UCSD-AML1 (cell line): ENCODE measurements at regions not wholly inside any gene's neighbourhood (a gene's known extent, or its start where the extent isn't known, plus 50 kb on each side); places are given as distances from the start of the nearest gene placed in this dataset.

Experiments used
- DNase-seq: peaks from one replicate; lab custom pipeline; 2025; ENCODE audit not compliant: unreplicated experiment; lab: John Stamatoyannopoulos, UW

GRCh38 chr4:96755569-96756484 lies 915.9 kb downstream of the PDHA2 start:
- no peak for DNase-seq

GRCh38 chr4:96756584-96756983 lies 916.7 kb downstream of the PDHA2 start:
- no peak for DNase-seq

- DNase-seq: no peak
Measured at GRCh38 chr4:96763546-96763945, 923.7 kb downstream of the PDHA2 start.

GRCh38 chr4:96766359-96766758 lies 926.5 kb downstream of the PDHA2 start:
- DNase-seq: no peak

- DNase-seq: no peak
Measured at GRCh38 chr4:96767815-96768480, 928.1 kb downstream of the PDHA2 start.

GRCh38 chr4:96775501-96775900 lies 935.6 kb downstream of the PDHA2 start:
- no peak for DNase-seq

- no peak for DNase-seq
Measured at GRCh38 chr4:96776920-96777527, 937.1 kb downstream of the PDHA2 start.

- no peak for DNase-seq
Measured at GRCh38 chr4:96784336-96784735, 944.4 kb downstream of the PDHA2 start.

- no peak for DNase-seq
Measured at GRCh38 chr4:96786306-96786705, 946.4 kb downstream of the PDHA2 start.

- no peak for DNase-seq
Measured at GRCh38 chr4:96787766-96788165, 947.9 kb downstream of the PDHA2 start.

GRCh38 chr4:96809563-96809962 lies 969.7 kb downstream of the PDHA2 start:
- no peak for DNase-seq

GRCh38 chr4:96827086-96827485 lies 987.2 kb downstream of the PDHA2 start:
- DNase-seq: no peak

GRCh38 chr4:96833831-96834230 lies 993.9 kb downstream of the PDHA2 start:
- DNase-seq: no peak

- no peak for DNase-seq
Measured at GRCh38 chr4:96835991-96836390, 996.1 kb downstream of the PDHA2 start.

GRCh38 chr4:96839441-96839840 lies 999.5 kb downstream of the PDHA2 start:
- DNase-seq: no peak

GRCh38 chr4:96841801-96842200 lies 1001.9 kb downstream of the PDHA2 start:
- DNase-seq: no peak

- no peak for DNase-seq
Measured at GRCh38 chr4:96844858-96845490, 1005.1 kb downstream of the PDHA2 start.

- DNase-seq: no peak
Measured at GRCh38 chr4:96845819-96846218, 1005.9 kb downstream of the PDHA2 start.

GRCh38 chr4:96874657-96875056 lies 1034.8 kb downstream of the PDHA2 start:
- no peak for DNase-seq

GRCh38 chr4:96879527-96879926 lies 1039.6 kb downstream of the PDHA2 start:
- no peak for DNase-seq

GRCh38 chr4:96887857-96888256 lies 1048.0 kb downstream of the PDHA2 start:
- DNase-seq: no peak
